HG03354 (cell line): ENCODE measurements at regions not wholly inside any gene's neighbourhood (a gene's known extent, or its start where the extent isn't known, plus 50 kb on each side); places are given as distances from the start of the nearest gene placed in this dataset.

Experiments used
- ATAC-seq: cut with Tn5 transposase; IDR thresholded peaks from one replicate; pipeline ENCODE4 v1.9.1; 2021; ENCODE audit warnings: mild to moderate bottlenecking; ENCODE audit not compliant: unreplicated experiment, poor library complexity, severe bottlenecking

DNA sequence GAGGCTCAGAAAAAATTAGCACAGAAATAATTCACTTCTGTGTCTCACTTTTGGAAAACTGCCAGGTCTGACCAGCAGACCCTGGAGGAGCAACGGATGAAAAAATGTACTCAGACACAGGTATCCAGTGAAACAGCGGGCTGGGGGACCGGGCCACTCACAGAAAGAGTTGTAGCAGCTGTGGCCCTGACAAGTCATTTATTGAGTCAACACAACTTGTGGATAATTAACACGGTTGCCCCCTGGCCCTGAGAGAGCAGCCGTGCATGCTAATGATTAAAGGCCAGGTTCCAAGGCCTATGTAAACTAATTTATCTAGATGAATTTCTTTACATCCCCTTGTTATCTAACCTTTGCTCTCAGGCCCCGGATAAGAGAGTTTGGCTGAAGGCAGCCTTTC is 131.3 kb downstream of the AASDHPPT start:
- ATAC-seq = no peak

DNA sequence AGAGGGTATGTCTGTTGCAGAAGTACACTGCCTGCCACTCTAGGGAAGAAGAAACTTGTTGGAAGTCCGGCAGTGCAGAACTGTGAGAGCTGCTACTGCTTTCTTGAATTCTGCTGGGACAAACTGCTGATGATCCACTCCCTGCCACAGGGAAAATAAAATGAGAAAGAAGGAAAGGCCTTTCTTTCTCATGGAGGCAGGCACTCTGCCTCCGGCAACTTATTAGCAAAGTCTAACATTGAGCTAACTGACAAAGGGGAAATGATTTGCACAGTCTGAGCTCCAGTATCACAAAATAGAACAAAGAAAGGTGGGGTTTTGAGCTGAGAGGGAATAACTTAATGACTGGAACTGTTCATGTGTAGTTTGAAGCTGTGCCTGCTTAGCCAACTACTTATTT is 134.6 kb downstream of the AASDHPPT start:
- ATAC-seq = no peak

DNA sequence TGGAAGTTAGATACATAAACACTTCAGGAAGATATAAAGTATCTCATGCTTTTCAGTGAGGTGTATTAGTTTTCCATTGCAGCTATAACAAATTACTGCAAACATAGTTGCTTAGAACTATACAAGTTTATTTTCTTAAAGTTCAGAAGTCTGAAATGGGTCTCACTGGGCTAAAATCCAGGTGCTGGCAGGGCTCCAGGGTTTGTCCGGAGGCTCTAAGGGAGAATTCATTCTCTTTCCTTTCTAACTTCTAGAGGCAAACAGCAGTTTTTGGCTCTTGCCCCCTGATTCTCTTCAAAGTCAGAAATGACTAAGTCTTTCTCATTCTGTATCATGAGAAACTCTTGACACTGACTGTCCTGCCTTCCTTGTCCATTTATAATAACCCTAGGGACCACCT is 138.8 kb downstream of the AASDHPPT start:
- ATAC-seq = no peak

DNA sequence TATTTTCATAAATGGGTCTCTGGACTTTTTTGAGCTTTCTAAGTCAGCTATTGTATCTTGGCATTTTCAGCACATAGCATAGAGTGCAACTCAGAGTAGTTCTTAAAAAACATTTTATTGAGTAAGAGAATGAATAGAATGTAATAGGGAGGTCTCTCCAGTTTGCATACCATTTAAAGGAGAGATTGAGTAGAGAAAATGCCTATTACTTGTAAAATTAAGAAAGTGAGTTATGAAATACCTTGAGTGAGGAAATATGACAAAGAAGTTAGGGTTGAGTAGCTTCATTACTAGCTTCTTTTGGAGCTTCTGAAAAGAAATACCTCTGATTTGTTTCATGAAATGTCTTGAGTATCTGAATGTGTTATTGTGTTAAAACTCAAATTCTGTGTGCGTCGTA is 140.0 kb downstream of the AASDHPPT start:
- ATAC-seq = no peak

DNA sequence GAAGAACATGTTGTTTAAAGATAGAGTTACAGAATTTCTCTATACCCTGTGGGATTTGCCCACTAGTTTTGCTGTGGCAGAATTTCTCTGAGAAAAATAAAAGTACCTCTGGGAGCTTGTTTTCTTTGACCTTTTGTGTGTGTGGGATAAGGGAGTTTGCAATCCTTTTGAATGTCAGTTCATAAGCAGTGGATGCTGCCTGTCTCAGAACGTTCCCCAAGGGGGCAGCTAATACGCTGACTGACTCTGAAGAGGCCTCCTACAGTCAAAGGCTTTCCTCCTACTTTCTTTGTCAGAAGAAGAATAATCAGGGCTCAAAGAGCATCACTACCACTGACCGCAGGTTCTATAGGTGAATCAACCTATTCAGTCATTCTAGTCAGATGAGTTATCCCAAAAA is 140.6 kb downstream of the AASDHPPT start:
- ATAC-seq = no peak

DNA sequence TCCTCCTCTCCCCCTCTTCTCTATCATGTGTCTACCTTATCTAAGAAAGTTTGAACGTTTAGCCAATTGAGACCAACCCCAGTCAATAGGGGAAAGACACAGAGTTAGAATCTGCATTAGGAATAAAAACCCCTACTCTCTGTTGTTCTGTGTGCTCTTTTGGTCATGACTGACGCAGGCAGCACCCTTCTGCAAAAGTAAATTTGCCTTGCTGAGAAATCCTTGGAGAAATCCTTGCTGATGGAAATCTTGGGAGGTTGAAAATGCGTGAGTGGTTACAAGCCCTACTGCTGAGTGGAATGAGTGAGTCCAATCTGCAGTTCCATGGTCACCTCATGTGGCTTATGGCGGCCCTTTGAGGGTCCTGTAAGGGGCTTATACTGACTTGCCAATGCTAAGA is 145.2 kb downstream of the AASDHPPT start:
- ATAC-seq = no peak

DNA sequence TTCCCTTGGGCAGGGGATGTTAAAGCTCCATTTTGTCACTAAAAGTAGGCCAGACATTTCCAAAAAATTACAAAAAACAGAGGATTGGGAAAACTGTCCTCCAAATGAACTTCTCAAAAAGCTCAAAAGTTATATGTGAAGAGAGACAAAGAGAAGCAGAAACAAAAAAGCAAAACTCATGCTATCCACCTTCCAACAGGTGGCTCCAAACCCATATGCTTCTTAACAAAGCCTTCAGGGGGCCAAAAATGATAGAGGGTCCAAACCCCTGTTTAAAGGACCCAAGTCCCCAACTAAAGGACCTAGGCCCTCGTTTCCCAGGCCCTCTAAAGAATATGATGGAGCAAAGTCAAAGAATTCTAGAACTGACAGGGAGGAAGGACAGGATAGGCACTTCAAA is 146.7 kb downstream of the AASDHPPT start:
- no peak for ATAC-seq

DNA sequence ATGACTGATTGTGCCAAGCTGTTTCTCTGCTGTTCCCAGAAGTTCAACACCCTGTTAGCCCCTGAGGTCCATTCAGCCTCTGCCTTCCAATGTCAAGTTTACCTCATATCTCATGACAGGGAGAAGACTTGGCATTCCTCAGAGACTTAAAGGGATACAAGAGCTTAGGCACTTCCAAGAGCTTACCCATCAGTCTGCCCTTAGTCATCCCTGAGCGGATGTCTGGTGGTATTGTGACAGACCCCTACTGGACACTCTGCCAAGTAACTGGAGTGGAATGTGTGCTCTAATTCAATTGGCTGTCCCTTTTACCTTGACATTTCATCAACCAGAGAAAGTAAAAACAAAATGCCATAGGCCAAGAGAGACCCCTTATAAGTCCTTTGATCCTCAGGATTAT is 151.5 kb downstream of the AASDHPPT start:
- ATAC-seq = no peak

DNA sequence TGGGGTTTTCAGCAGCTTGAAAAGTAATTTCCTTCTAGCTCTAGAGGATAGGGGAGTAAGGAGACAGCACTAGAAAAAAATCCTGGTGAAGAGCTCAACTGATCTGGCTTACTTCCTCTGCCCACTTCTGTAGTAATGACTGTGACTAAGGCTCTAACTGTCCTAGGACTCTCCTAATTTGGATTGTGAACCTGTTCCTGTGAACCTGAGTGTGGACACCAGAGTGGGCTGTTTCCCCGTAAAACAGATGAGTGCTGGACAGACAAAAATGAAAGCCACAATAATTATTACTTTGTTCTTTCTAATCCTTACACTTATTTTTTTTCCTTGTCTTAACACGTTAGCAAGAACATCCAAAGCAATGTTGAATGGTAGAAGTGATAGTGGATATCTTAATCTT is 154.1 kb downstream of the AASDHPPT start:
- no peak for ATAC-seq

DNA sequence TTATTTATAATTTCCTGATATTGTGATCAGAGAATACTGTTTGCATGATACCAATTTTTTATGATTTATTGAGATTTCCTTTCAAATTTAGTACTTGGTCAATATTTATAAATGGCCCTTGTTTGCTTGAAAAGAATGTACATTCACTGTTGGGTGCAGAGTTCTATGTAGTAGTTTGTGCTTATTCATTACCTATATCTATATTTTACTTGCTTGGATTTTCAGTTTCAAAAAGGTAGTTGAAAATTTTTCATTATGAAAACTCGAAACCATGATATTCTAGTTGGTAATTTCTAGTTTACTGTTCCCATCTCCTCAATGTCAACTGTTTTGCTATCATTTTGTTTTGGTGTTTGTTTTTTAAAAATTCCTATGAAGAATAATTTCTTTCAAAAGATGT is 155.7 kb downstream of the AASDHPPT start:
- ATAC-seq = no peak

DNA sequence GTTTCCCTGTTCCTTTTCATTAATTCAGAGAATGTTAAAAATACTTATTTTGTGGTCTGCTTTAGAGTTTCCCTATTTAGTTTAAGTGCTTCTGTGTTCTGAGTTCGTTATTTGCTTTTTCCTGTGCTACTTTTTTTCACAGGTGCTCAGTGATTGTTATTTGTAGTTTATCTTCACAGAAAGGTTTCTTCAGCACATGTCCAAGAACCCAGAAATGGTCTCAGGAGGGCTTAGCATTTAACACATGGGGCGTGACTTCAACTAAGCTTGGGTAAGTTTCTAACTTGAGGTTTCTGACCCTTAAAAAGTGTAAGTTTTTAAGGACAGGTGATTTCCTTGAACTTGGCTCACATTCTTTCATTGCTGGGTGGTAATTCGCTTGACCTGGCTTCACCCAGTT is 157.3 kb downstream of the AASDHPPT start:
- no peak for ATAC-seq

DNA sequence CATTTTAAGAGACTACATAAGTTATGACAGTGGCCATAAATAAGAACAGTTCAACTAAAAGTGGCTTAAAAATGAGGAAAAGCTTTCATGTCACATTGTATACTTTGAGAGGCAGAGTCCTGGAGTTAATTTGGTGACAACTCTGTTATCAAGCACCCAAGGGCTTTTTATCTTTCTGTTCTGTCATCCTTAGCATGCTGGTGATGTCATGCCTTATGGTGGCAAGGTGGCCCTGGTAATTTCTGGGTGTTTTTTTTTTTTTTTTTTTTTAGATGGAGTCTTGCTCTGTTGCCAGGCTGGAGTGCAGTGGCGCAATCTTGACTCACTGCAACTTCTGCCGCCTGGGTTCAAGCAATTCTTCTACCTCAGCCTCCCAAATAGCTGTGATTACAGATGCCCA is 158.8 kb downstream of the AASDHPPT start:
- ATAC-seq = no peak

DNA sequence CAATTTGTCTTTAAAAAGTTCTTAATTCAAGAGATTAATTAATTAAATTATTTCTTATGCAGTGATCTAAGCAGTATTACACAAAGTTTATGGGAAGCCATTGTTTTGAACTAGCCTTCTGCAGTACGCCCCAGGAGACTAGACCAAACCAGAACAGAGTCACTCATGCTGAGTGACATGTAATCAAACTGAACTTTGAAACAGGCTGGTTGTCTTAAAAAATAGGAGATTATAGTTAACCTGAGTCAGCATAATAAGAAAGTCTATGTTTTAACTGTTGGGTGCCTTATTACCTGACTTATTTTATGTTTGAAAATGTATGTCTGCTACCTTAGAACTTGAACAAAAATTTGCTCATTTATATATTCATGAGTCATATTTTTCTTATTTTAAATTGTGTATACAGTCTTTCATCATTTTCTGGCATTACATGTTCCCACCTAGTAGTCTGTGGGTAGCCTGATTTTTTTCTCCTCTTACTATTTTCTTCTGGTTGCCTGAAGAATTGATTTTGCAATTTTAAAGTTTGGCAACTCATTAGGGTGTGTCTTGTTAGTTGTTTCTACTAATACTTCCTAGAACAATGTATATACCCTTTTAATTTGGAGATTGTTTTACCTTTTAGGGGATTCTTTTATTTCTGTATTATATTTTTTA is 161.4 kb downstream of the AASDHPPT start:
- ATAC-seq = no peak

DNA sequence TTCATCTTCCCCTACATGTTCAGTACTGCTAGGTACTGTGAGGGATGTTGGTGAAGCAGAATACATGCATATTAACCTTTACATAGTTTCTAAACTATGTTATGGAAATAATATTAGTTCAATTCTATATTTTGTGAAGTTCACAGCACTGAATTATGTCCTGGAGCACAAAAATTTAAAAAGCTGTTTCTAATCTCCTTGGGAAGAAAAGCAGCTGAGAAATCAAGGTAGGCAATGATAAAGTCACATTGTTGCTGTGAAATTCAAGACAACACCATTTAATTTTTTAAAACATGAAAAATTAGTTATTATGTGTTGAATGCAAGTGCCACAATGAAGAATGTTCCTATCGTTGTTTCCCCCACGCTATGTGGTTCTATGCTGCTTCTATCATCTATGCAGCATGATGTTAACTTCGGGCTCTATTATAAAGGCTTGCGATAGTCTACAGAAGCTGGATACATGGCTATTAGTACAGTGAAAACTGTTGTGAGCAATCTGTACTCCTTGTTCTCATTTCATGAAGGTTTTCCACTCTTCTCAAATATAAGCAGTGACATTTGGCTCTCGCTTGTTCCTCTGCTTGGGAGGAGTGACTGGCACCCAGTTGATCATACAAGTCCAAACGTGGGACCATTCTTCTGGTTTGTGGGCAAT is 164.3 kb downstream of the AASDHPPT start:
- no peak for ATAC-seq

DNA sequence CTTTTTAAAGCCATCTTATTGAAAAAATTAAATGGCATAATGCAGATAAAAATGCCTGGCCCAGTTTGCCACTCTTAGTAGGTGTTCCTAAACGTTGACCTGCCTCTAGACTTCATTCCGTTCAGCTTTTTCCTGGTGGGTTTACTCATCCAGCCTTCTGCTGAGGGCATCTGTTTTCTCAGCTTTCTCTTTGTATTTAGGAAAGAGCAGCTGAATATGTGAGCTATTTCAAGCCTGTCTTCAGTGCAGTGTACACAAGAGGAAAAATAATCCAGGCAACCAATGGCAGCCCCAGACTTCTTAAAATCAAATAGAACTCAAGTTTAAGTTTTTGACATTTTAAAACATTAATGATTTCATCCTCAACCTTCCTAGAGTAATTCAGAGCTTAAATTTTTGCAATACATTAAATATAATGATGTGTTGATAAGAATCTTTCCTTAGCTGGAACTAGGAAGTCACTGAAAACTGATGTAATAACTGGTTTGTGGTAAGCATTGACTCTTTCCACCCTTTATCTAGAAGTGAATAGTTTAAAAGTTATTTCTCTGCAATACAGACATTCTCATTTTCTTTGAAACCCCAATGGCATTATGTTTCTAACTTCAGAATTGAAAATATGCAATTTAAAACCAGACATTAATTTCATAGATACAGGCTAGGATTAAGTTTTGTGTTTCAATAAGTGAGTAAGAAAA is 165.4 kb downstream of the AASDHPPT start:
- no peak for ATAC-seq

DNA sequence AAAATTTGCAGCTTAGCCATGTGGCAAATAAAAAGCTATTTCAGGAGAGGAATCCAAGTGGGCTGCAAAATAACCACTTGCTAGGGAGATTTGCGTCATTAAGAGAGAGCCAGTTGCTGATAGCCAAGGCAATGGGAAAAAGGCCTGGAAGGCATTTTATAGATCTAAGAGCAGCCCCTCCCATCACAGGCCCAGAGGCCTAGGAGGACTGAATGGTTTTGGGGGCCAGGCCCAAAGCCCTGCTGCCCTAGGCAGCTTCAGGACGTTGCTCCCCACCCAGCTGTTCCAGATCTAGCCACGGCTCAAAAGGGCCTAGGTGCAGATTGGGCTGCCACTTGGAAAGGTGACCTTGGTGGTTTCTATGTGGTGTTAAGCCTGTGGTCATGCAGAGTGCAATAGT is 169.0 kb downstream of the AASDHPPT start:
- ATAC-seq = no peak

DNA sequence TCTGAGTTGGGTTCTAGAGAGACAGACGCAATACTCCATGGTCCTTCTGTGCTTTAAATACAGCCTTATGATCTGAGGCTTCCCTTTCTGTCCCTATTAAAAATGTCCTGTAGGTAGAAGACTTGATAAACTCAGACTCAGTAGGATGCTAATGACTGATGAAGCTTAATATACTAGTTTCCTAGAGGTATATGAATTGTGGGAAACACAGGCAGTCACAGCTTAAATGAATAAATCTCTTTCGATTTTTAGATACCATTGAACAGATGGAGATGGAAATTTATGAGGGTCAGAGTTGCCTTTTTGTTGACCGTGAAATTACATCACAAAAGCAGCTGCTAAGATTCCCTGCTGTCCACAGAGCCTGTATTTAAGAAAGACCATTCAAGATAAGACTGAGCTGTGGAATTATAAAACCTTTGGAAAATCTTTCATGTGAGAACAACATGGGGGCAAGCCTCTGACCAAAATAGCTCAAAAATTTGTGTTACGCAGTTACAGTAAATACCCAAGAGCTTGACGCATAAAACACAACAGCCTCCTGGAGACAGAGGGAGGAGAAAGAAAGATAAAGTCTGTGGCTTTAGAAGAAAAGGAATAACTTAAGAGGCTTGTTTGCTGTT is 172.3 kb downstream of the AASDHPPT start:
- no peak for ATAC-seq

DNA sequence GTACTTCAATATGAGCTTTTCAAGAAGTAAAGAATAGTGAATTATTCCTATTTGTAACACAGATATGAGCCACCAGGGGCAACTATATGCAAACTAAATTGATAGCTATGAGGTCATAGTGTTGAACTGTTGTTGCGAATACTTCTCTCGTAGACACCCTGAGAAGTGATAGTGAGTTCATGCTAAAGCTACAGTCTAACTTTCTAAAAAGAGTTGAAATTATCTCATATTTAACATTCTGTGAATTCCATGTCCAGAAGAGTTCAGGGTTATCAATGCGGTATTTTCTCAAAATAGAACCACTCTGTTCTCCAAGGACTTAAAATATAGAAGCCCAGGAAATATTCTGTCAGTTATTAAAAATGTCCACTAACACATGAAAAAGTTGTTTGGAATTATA is 185.4 kb downstream of the AASDHPPT start:
- ATAC-seq = no peak

DNA sequence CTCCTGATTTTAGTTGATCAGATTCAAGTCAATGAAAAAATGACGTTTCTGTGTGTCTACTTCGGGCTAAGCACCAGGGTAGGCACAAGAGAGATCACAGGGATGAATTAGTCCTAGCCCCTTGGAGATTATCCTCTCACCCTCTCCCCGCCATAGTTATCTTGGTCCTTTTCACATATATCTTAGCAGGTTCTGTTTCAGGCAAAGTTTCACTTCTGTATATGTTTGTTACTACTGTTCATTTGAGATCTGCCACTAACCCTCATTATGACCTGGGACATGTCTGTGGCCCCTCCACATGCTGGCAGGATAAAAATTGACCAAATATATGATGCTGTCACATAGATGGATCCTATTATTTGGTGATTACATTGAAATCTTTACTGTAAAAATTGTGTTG is 186.1 kb downstream of the AASDHPPT start:
- no peak for ATAC-seq

DNA sequence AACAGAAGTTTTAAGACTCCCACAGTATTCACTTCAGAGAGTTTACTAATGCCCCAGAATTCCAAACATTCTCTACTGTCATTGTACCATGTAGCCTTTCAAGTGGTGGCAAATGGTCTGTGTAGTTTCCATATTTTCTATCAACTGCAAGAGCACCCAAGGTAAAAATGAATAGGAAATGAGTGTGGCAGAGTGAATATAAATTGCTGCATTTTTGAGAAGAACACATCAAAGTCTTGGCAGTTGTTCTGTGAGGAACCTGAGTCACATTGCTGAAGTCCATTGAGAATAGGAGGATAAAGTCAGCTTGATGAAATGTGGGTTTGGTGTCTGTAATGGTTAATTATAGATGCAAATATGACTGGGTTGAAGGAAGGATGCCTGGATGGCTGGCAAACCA is 193.6 kb downstream of the AASDHPPT start:
- no peak for ATAC-seq

DNA sequence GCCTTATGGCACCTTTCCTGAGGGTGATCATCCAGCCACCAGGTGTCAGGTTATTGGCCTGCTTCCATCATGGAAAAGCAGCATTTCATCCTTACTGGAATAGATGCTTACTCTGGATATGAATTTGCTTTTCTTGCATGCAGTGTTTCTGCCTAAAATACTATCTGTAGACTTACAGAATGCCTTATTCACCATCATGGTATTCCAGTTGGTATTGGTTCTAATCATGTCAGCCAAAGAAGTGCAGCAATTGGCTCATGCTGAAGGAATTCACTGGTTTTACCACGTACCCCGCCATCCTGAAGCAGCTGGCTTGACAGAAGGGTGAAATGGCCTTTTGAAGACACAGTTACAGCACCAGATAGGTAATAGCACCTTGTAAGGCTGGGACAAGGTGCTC is 194.2 kb downstream of the AASDHPPT start:
- ATAC-seq = no peak
